ENCODE measurements at regions not wholly inside any gene's neighbourhood (a gene's known extent, or its start where the extent isn't known, plus 50 kb on each side); places are given as distances from the start of the nearest gene placed in this dataset.

DNA sequence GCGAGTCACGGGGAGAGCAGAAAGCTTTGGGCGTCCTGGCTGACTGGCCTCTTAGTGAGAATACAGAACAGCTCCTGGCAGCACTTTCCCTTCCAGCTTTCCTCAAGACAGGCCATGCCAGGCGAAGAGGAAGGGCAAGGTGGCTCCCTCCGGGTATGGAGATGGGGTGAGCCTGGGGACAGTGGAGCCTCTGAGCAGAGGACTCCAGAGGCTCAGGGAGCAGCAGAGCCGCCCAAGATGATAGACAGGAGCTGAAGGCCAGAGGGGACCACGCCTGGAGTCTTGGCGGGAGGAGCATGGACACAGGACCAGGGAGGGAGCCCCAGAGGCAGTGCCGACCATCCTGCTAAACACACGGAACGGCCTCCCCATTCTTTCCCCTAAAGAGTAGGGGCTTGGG, 229.1 kb downstream of the TM9SF2 start:
- TF ChIP-seq POLR2A (IDR thresholded peaks at IDR 0.05; ENCODE audit: low read depth, low read length) (no peak), POLR2AphosphoS5 (IDR thresholded peaks at IDR 0.05; ENCODE audit: low read depth, low read length) (no peak), POU2F2 (IDR thresholded peaks at IDR 0.05; ENCODE audit: low read depth, low read length) (no peak), SPI1 (IDR thresholded peaks at IDR 0.05; ENCODE audit: low read depth, low read length) (no peak), TAF1 (IDR thresholded peaks at IDR 0.05; ENCODE audit: low read depth, low read length) (no peak)
